ENCODE measurements at regions not wholly inside any gene's neighbourhood (a gene's known extent, or its start where the extent isn't known, plus 50 kb on each side); places are given as distances from the start of the nearest gene placed in this dataset.

- no peaks in the 10 kb centered on the region for H4K20me1 ChIP-seq (ENCODE audit: insufficient read depth, low read length)
- H3K14ac ChIP-seq (replicated peaks; ENCODE audit: low read depth, low read length): no peak overlapping the region
- H3K18ac ChIP-seq (ENCODE audit: low read depth, low read length): no peak overlapping the region
- H3K4me3 ChIP-seq (ENCODE audit: insufficient read depth, low read depth, low read length): no peak overlapping the region
- H2BK15ac ChIP-seq (ENCODE audit: low read depth, low read length): no peak overlapping the region
- no peak for ATAC-seq (ENCODE audit: low read depth)
- dilution Hi-C loops (cut with HindIII; ENCODE audit: low sequenced_read_pairs, unreplicated experiment): no loop called here
- H2AK5ac ChIP-seq (ENCODE audit: low read depth, low read length): no peak overlapping the region
- TF ChIP-seq ELK1 (IDR thresholded peaks at IDR 0.05; ENCODE audit: borderline replicate concordance, low read depth, low read length) (no peak), RAD21 (IDR thresholded peaks at IDR 0.05; ENCODE audit: low read length) (no peak), RCOR1 (IDR thresholded peaks at IDR 0.05; ENCODE audit: insufficient replicate concordance, low read length) (no peak), CTCF (conservative IDR thresholded peaks at IDR 0.05; ENCODE audit: low read depth, low read length) (no peak), SMC3 (IDR thresholded peaks at IDR 0.05; ENCODE audit: low read depth, low read length) (no peak), RFX5 (IDR thresholded peaks at IDR 0.05; ENCODE audit: low read depth, low read length) (no peak), FOS (IDR thresholded peaks at IDR 0.05; ENCODE audit: low read depth, low read length) (no peak), MXI1 (IDR thresholded peaks at IDR 0.05; ENCODE audit: borderline replicate concordance, low read depth, low read length) (no peak), NFE2L2 (IDR thresholded peaks at IDR 0.05; ENCODE audit: low read depth, low read length) (no peak), CEBPB (IDR thresholded peaks at IDR 0.05; ENCODE audit: low read depth, low read length) (no peak), MAZ (IDR thresholded peaks at IDR 0.05; ENCODE audit: borderline replicate concordance, low read depth, low read length) (no peak), USF2 (IDR thresholded peaks at IDR 0.05; ENCODE audit: low read depth, low read length) (no peak)
- H3K56ac ChIP-seq (ENCODE audit: extremely low read depth, insufficient read depth, low read length): no peak overlapping the region
- no peaks in the 10 kb centered on the region for H3K9me1 ChIP-seq (ENCODE audit: insufficient read depth, low read length)
- no peak overlapping the region for H2AFZ ChIP-seq (replicated peaks; ENCODE audit: low read length, poor library complexity)
- no TSS peak for BruUV-seq (replicated peaks)
- ChIA-PET CTCF (no interaction called here), POLR2A (ENCODE audit: unreplicated experiment) (no interaction called here)
- no peak overlapping the region for H3K9ac ChIP-seq (ENCODE audit: low read depth, low read length)
- H3K9me3 ChIP-seq (ENCODE audit: control insufficient read depth, insufficient read depth, low read length): no peaks in the 10 kb centered on the region
- no peak overlapping the region for H3K27ac ChIP-seq (ENCODE audit: insufficient read depth, low read length)
- H2AK9ac ChIP-seq (replicated peaks; ENCODE audit: low read depth, low read length, poor library complexity): no peak overlapping the region
- DNase-seq: no peak
- H2BK5ac ChIP-seq (ENCODE audit: low read depth, low read length, poor library complexity, severe bottlenecking): no peak overlapping the region
- in situ Hi-C loops (cut with MboI; ENCODE audit: low sequenced_read_pairs): no loop called here
- H3K23ac ChIP-seq (ENCODE audit: low read depth, low read length): no peak overlapping the region
- no peak overlapping the region for H4K91ac ChIP-seq (ENCODE audit: insufficient read depth, low read depth, low read length)
- H2BK120ac ChIP-seq (ENCODE audit: low read depth, low read length): no peak overlapping the region
- WGBS, 2 experiments (ENCODE audit: extremely low coverage in 2 of 2, insufficient read length in 1 of 2): no CpG with 5 or more reads among the region's 2 CpGs
- H3K4me2 ChIP-seq (ENCODE audit: low read depth, low read length): no peak overlapping the region
- H3K4me1 ChIP-seq (ENCODE audit: control insufficient read depth, insufficient read depth, low read length): no peaks in the 10 kb centered on the region
- H3K36me3 ChIP-seq (ENCODE audit: control insufficient read depth, insufficient read depth, low read length): no peaks in the 10 kb centered on the region
- H4K5ac ChIP-seq (ENCODE audit: low read depth, low read length): no peak overlapping the region
- no peak overlapping the region for H4K8ac ChIP-seq (ENCODE audit: low read depth in 2 of 2, low read length in 2 of 2)
- no peaks in the 10 kb centered on the region for H3K79me1 ChIP-seq (ENCODE audit: low read depth in 1 of 2, low read length in 2 of 2)
- no peak overlapping the region for H3K4ac ChIP-seq (ENCODE audit: low read depth, low read length)
- H3K27me3 ChIP-seq (ENCODE audit: control insufficient read depth, insufficient read depth, low read length): no peaks in the 10 kb centered on the region
- intact Hi-C loops (cut with micrococcal nuclease): no loop called here
- no peak overlapping the region for H2BK20ac ChIP-seq (ENCODE audit: low read depth, low read length)
Observed at GRCh38 chr12:84605983-84606382, 306.6 kb downstream of the SLC6A15 start.

Data from IMR-90 (cell line).